Natural killer cell (primary cell): ENCODE measurements at regions not wholly inside any gene's neighbourhood (a gene's known extent, or its start where the extent isn't known, plus 50 kb on each side); places are given as distances from the start of the nearest gene placed in this dataset.

ENCODE experiments used
- ATAC-seq, 3 donors: fragments of 150-1000 bp in 2 of 3; fragments of 200-7000 bp in 1 of 3; cut with Tn5 transposase; 1 replicate in 1 of 3; 2 replicates in 2 of 3; pipeline ENCODE4 v1.10.0; 2021; ENCODE audit warnings: mild to moderate bottlenecking in 2 of 3, moderate library complexity in 2 of 3
- DNase-seq, 2 donors: peaks; one replicate each; pipeline versions ENCODE4 v3.0.0 to v3.0.0-alpha.2; 2013 to 2021; ENCODE audit warnings: mixed read lengths in 1 of 2
- H3K27ac ChIP-seq: one replicate; pipeline ENCODE4 v1.5.1; 2013; ENCODE audit warnings: mild to moderate bottlenecking, low read length
- H3K27me3 ChIP-seq: one replicate; pipeline ENCODE4 v1.6.1; 2013; ENCODE audit warnings: low read length; ENCODE audit not compliant: control insufficient read depth, insufficient read depth
- H3K36me3 ChIP-seq: one replicate; pipeline ENCODE4 v1.6.1; 2013; ENCODE audit warnings: low read length; ENCODE audit not compliant: control insufficient read depth, insufficient read depth
- H3K4me1 ChIP-seq: one replicate; pipeline ENCODE4 v1.6.1; 2013; ENCODE audit warnings: low read length; ENCODE audit not compliant: control insufficient read depth, insufficient read depth
- H3K4me3 ChIP-seq: one replicate; pipeline ENCODE4 v1.5.1; 2013; ENCODE audit warnings: low read length
- H3K9me3 ChIP-seq: one replicate; pipeline ENCODE4 v1.6.1; 2013; ENCODE audit warnings: low read length; ENCODE audit not compliant: control insufficient read depth, insufficient read depth
- H3K27ac Mint-ChIP-seq, 2 donors: one replicate each; pipeline ENCODE4 v1.8.0; 2022; ENCODE audit warnings: mild to moderate bottlenecking in 2 of 2, mixed read lengths in 2 of 2, moderate library complexity in 1 of 2
- H3K27me3 Mint-ChIP-seq, 2 donors: one replicate each; pipeline ENCODE4 v1.8.0; 2022; ENCODE audit warnings: low read depth in 2 of 2, mixed read lengths in 2 of 2
- H3K36me3 Mint-ChIP-seq: one replicate; pipeline ENCODE4 v1.8.0; 2022; ENCODE audit warnings: mixed read lengths
- H3K4me1 Mint-ChIP-seq, 2 donors: one replicate each; pipeline ENCODE4 v1.8.0; 2022; ENCODE audit warnings: mixed read lengths in 2 of 2
- H3K4me3 Mint-ChIP-seq: one replicate; pipeline ENCODE4 v1.8.0; 2022; ENCODE audit warnings: mild to moderate bottlenecking, moderate library complexity, mixed read lengths
- H3K9me3 Mint-ChIP-seq, 2 donors: one replicate each; pipeline ENCODE4 v1.8.0; 2022; ENCODE audit warnings: mixed read lengths in 2 of 2
- CTCF ChIP-seq: fragments of 200-600 bp; IDR thresholded peaks from one replicate; pipeline ENCODE4 v1.8.0; 2022; ENCODE audit warnings: antibody characterized with exemption
- WGBS: methylation state at CpG from one replicate; pipeline ENCODE4 v1.1.7; 2013; ENCODE audit warnings: missing lambda C conversion rate; ENCODE audit not compliant: insufficient coverage; 5-methylcytosine and 5-hydroxymethylcytosine counted together
- intact Hi-C: fragments of 100-400 bp; cut with micrococcal nuclease; formaldehyde crosslinking; loops from one replicate; pipeline ENCODE4 v1.14.2; 2022

DNA sequence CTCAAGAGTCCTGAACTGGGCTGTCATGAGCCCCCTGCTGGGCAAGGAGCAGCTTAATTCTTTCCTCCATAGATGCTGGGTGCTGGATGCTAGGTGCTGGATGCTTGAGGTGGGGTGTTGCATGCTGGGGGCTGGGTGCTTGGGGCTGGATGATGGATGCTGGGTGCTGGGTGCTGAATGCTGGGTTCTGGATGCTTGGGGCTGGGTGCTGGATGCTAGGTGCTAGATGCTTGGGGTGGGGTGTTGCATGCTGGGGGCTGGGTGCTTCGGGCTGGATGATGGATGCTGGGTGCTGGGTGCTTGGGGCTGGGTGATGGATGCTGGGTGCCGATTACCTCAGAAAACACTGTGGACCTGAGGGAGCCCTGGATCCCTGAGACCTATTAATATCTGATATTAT is 837.7 kb downstream of the GALR1 start:
- no peak overlapping the region for H3K27ac Mint-ChIP-seq
- H3K9me3 Mint-ChIP-seq: no peaks in the 10 kb centered on the region
- Histone ChIP-seq H3K4me3 (no peak overlapping the region), H3K27me3 (no peaks in the 10 kb centered on the region), H3K4me1 (no peaks in the 10 kb centered on the region), H3K27ac (no peak overlapping the region), H3K36me3 (no peaks in the 10 kb centered on the region), H3K9me3 (no peaks in the 10 kb centered on the region)
- intact Hi-C loops: no loop called here
- TF ChIP-seq CTCF: no peak
- no peaks in the 10 kb centered on the region for H3K36me3 Mint-ChIP-seq
- H3K4me1 Mint-ChIP-seq: no peaks in the 10 kb centered on the region
- H3K4me3 Mint-ChIP-seq: no peak overlapping the region
- no peaks in the 10 kb centered on the region for H3K27me3 Mint-ChIP-seq
- WGBS: 87% methylated on average over 2 of the region's 2 CpGs
- ATAC-seq (no peak), DNase-seq (no peak)

DNA sequence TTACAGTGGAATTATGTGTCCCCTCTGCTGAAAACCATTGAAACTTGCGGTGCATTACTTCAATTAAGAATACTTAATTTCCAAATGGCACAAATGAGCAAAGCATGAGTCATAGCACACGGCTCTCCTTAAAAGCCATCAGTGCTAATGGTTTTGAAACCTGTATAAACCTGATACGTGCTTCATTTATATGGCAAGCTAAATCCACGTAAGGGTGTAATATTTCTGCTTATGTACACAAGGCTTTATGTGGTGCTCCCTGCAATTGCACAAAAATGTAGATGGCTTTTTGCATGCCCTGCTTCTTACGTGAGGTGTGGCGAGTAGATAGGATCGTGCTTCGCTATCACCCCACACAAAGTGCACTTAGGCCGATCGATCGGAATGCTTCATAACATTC is 840.9 kb downstream of the GALR1 start:
- WGBS: 86% methylated on average over 11 of the region's 11 CpGs
- no peak for DNase-seq
- Mint-ChIP-seq H3K4me1 (no peaks in the 10 kb centered on the region), H3K27me3 (no peaks in the 10 kb centered on the region), H3K9me3 (no peaks in the 10 kb centered on the region), H3K27ac (no peak overlapping the region), H3K4me3 (no peak overlapping the region), H3K36me3 (no peaks in the 10 kb centered on the region)
- no peak overlapping the region for H3K4me3 ChIP-seq
- ATAC-seq: no peak
- H3K36me3 ChIP-seq: no peaks in the 10 kb centered on the region
- no peak overlapping the region for H3K27ac ChIP-seq
- TF ChIP-seq CTCF: no peak
- intact Hi-C loops: no loop called here
- H3K9me3 ChIP-seq: no peaks in the 10 kb centered on the region
- no peaks in the 10 kb centered on the region for H3K27me3 ChIP-seq
- no peaks in the 10 kb centered on the region for H3K4me1 ChIP-seq

DNA sequence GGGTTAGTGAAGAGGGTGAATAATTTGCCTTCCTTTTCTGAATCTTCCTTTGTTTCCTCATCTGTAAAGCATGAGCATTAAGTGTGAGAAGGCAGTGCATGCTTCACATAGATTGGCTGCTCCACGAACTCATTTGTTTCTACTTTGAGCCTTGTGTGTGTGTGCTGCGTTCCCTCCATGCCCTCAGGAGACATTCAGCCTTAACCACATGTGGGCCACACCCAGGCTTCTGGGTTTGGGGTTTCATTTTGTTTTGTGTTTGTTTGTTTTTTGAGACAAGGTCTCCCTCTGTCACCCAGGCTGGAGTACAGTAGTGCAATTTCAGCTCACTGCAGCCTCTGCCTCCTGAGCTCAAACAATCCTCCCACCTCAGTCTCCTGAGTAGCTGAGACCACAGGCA is 843.3 kb downstream of the GALR1 start:
- Mint-ChIP-seq H3K9me3 (peaks cover 0 to 2% of the 10 kb centered on the region in 2 donors), H3K27me3 (no peaks in the 10 kb centered on the region), H3K27ac (no peak overlapping the region), H3K4me1 (no peaks in the 10 kb centered on the region), H3K4me3 (no peak overlapping the region), H3K36me3 (no peaks in the 10 kb centered on the region)
- intact Hi-C loops: no loop called here
- DNase-seq (no peak), ATAC-seq (no peak)
- Histone ChIP-seq H3K27ac (no peak overlapping the region), H3K9me3 (no peaks in the 10 kb centered on the region), H3K4me3 (no peak overlapping the region), H3K36me3 (no peaks in the 10 kb centered on the region), H3K27me3 (no peaks in the 10 kb centered on the region), H3K4me1 (no peaks in the 10 kb centered on the region)
- TF ChIP-seq CTCF: no peak
- WGBS: 66% methylated on average over 2 of the region's 2 CpGs

GRCh38 chr18:78099979-78100588 is 850.4 kb downstream of the GALR1 start:
- no peaks in the 10 kb centered on the region for H3K27me3 Mint-ChIP-seq
- Histone ChIP-seq H3K27me3 (no peaks in the 10 kb centered on the region), H3K36me3 (no peaks in the 10 kb centered on the region), H3K27ac (no peak overlapping the region), H3K9me3 (no peaks in the 10 kb centered on the region), H3K4me3 (no peak overlapping the region), H3K4me1 (no peaks in the 10 kb centered on the region)
- intact Hi-C loops: no loop called here
- no peak overlapping the region for H3K4me3 Mint-ChIP-seq
- 73% methylated on average over 15 of the region's 15 CpGs for WGBS
- no peak for TF ChIP-seq CTCF
- H3K36me3 Mint-ChIP-seq: no peaks in the 10 kb centered on the region
- no peak overlapping the region for H3K27ac Mint-ChIP-seq
- no peaks in the 10 kb centered on the region for H3K4me1 Mint-ChIP-seq
- DNase-seq (no peak), ATAC-seq (no peak)
- H3K9me3 Mint-ChIP-seq: peaks cover 0 to 2% of the 10 kb centered on the region in 2 donors
